IPS-15b (cell line): ENCODE measurements at regions not wholly inside any gene's neighbourhood (a gene's known extent, or its start where the extent isn't known, plus 50 kb on each side); places are given as distances from the start of the nearest gene placed in this dataset.

Experiments
- H3K27me3 ChIP-seq: one replicate; pipeline ENCODE4 v1.6.1; 2013; ENCODE audit warnings: low read length; ENCODE audit not compliant: control insufficient read depth, insufficient read depth
- H3K36me3 ChIP-seq: one replicate; pipeline ENCODE4 v1.6.1; 2013; ENCODE audit warnings: low read length; ENCODE audit not compliant: control insufficient read depth, insufficient read depth
- H3K4me1 ChIP-seq: one replicate; pipeline ENCODE4 v1.6.1; 2013; ENCODE audit warnings: mild to moderate bottlenecking, low read length; ENCODE audit not compliant: control insufficient read depth, insufficient read depth
- H3K4me3 ChIP-seq: one replicate; pipeline ENCODE4 v1.5.1; 2013; ENCODE audit warnings: low read depth, low read length
- H3K9ac ChIP-seq: one replicate; pipeline ENCODE4 v1.6.1; 2013; ENCODE audit warnings: low read depth, mild to moderate bottlenecking, low read length
- H3K9me3 ChIP-seq: one replicate; pipeline ENCODE4 v1.6.1; 2013; ENCODE audit warnings: mild to moderate bottlenecking, low read length; ENCODE audit not compliant: control insufficient read depth, insufficient read depth

- Histone ChIP-seq H3K9me3 (no peaks in the 10 kb centered on the region), H3K36me3 (no peaks in the 10 kb centered on the region), H3K4me1 (no peaks in the 10 kb centered on the region), H3K9ac (no peak overlapping the region), H3K27me3 (no peaks in the 10 kb centered on the region), H3K4me3 (no peak overlapping the region)
These were observed 51.0 kb upstream of the PMEPA1 start for GRCh38 chr20:57760698-57761412.

GRCh38 chr20:57759724-57760123 lies 49.9 kb upstream of the PMEPA1 start:
- Histone ChIP-seq H3K27me3 (no peaks in the 10 kb centered on the region), H3K4me1 (no peaks in the 10 kb centered on the region)

More at GRCh38 chr20:57759724-57760123, 49.9 kb upstream of the PMEPA1 start:
- Histone ChIP-seq H3K4me3 (no peak overlapping the region), H3K9ac (no peak overlapping the region), H3K36me3 (no peaks in the 10 kb centered on the region), H3K9me3 (no peaks in the 10 kb centered on the region)
